Stimulated activated CD4-positive, alpha-beta T cell treated with anti-CD3 and anti-CD28 coated beads, TNF-alpha, amount 100 ng/mL, for 1 hour (primary cell): ENCODE measurements at regions not wholly inside any gene's neighbourhood (a gene's known extent, or its start where the extent isn't known, plus 50 kb on each side); places are given as distances from the start of the nearest gene placed in this dataset.
"Not testable (repeated sequence)": the region's sequence is repeated elsewhere in the genome, so short reads cannot be mapped to it uniquely, and the experiment has no call there.

Experiments
- DNase-seq, 3 donors: peaks; one replicate each; pipeline ENCODE4 v3.0.0-alpha.2; 2020; ENCODE audit warnings: low read depth in 3 of 3, low spot score in 1 of 3

DNA sequence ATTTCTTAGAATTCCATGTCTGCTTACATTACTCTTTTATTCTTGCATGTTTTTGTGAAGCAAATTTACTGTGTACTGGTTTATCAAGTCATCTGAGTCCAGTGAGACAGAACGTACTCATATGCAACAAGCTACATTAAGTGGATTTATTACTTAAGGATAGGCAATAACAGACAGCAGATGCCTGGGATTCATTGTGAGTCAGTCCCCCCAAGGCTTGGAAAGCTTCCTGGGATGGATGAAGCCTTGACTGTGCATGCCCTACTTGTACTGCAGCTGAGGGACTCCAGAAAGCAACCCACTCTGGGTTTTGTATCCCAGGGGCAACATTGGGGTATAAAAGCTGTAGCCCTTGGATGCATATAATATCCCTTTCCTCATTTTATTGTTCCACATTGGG is 113.4 kb upstream of the RAB18 start:
- no peak for DNase-seq

DNA sequence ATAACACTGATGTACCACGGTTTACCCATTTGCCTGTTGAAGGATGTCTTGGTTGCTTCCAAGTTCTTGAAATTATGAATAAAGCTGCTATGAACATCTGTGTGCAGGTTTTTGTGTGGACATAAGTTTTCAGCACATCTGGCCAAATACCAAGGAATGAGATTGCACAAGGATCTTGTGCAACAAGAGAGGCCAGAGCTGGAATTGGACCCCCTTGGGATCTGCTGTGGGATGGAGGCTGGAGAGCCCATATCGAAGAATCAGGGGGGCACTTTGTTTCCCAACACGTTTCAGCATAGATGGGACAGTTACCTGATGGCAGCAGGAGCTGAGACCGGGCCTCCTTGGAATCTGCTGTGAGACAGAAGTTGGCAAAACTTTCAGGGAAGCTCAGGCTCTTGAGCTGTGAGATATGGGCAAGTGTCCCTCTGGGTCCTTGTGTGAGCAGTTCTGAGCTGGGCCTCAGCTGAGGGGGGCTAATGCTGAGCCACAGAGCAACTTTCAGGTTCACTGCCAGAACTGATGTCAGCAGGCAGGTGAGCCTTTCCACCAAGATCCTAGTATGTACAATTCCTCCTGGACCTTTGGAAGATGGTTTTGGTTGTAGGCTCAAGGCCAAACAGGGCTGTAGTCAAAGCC is 115.2 kb upstream of the RAB18 start:
- no peak for DNase-seq

DNA sequence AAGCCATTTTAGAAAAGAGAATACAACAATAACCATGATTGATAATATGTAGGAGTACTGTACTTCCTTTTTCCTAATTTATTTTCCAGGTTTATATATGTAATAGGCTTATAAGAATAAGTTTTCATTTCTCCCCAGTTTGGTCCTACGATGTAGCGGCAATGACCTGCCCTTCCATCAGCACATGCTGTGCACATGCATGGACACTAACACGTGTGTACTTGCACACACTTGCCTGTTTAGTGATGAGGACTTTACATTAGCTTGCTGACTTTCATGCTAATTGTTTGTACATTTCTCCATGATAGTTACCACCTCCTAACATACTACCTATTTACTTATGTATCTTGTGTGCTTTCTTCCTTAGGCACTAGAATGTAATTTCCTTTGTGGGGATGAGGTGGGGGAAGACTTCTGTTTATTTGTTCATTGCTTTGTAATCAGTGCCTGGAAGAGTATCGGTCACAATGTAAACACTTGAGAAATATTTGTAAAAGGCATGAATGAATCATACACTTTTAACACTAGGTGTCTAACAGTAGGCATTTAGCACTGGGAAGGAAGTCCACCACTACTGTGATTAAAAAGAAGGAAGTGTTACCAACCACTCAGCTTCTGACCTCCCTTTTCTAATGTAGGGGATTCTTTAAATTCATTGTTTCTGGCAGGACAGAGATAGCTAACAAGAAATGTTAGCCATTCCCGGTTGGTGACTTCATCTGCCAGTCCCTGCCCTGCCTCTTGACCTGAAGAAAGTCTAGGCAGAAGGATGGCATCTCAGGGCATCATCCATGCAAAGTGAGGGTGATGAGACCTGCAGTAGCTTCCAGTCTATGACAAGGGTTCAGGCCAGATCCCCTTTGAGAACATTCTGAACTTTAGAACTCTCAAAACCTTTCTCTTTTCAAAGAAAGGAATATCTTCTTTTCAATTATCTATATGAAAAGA is 120.2 kb upstream of the RAB18 start:
- no peak for DNase-seq

DNA sequence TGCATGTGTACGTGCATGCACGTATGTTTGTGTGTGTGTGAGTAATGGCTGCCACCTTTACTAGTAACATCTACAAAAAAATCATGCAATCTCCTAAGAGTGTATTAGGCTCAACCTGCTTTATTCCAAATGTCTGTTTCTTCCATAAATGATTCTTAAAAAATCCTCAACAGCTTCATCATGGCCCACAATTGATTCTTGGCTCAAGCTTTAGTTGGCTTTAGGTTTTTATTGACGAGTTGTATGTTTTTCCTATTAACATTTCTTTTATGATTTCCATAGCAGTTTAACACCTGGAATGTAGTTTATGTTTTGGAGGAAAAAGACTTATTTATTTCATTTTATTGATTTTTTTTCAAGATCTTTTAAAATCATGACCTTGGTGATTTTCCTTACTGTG is 121.9 kb upstream of the RAB18 start:
- DNase-seq: no peak

GRCh38 chr10:27380929-27381358 is 123.2 kb upstream of the RAB18 start:
- no peak for DNase-seq

DNA sequence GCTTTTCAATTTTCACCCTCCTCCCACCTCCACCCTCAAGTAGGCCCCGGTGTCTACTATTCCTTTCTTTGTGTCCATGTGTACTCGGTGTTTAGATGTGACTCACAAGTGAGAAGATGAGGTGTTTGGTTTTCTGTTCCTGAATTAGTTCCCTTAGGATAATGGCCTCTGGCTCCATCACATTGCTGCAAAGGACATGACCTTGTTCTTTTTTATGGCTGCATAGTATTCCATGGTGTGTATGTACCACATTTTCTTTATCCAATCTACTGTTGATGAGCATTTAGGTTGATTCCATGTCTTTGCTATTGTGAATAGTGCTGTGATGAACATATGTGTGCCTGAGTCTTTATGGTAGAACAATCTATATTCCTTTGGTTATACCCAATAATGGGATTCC is 125.1 kb upstream of the RAB18 start:
- not testable (repeated sequence) for DNase-seq

- no peak for DNase-seq
Measured at GRCh38 chr10:27373566-27374160, 130.4 kb upstream of the RAB18 start.

DNA sequence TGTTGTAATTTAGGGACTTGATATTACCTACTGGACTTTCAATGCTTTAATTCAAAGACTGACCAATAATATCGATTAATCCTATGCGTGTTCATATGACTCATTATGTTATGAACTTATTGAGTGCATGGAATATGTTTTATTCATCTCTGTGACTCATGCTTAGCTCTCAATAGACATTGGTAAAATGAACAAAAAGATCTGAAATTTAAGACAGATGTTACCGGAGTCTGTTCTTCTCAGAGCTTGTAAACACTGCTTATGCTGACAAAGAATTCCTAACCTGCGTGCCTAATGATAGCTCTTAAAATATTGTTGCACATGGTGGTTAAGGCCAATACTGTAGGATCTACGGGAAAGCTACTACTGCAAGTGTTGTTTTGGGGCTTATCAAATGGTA is 131.5 kb upstream of the ACBD5 start:
- no peak for DNase-seq

DNA sequence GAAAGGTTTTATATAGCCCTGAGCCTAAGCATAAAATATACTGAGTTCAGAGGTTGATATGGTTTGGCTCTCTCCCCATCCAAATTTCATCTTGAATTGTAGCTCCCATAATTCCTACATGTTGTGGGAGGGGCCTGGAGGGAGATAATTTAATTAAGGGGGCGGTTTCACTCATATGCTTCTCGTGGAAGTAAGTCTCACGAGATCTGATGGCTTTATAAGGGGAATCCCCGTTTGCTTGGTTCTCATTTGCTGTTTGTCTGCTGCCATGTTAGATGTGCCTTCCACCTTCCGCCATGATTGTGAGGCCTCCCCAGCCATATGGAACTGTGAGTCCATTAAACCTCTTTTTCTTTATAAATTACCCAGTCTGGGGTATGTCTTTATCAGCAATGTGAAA is 130.8 kb upstream of the ACBD5 start:
- not testable (repeated sequence) for DNase-seq

DNA sequence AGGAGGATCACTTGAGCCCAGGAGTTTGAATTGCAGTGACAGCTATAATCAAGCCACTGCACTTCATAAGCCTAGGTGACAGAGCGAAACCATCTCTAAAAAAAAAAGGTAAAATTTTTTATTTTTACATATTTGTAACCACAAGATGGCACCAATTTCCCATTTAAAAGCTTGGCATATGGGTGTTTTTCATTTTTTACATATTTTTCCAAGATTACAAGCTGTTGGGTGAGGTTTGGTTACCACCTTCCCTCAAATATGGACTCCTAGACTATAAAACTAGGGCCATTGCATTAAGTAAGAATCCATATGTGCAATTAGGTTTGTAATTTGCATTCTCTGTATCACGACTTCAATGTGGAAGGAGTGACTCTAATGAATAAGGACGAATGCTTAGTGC is 129.3 kb upstream of the ACBD5 start:
- DNase-seq: no peak

GRCh38 chr10:27368706-27369105 is 128.1 kb upstream of the ACBD5 start:
- DNase-seq: no peak

DNA sequence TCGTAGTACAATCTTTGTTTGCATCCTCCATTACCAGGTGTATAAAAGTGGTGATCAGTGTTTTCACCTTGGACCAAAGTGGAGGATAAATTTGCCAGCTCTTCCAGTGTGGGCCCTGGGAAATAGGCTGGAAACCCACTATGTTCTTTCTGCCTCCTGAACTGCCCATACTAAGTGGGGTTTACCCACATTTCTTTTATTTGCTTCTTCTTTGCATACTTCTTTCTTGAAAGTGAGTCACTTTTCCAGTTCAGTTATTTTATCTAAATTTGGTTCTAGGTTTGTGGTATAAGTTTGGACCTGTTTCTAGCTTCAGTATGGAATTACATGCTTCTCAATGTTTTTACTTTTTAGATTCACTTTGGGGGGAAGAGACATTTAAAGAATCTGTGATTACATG is 126.2 kb upstream of the ACBD5 start:
- no peak for DNase-seq

DNA sequence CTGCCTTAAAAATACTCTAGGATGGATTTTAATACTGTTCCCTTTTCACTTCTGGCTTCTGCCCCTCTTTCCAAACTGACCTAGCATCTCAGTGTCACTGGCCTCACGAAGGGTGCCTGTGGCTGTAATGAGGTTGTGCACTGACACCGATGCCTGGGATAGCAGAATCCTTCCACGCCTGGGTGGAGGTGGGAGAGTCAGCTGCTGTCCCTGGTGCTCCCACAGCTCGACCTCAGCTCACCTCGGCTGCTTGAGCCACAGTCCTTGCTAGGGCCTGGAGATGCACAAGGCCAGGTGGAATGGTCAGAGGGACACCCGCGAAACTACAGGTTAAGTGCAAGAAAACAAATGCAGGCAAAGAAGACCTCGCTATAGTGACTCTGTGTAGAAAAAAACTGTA is 123.4 kb upstream of the ACBD5 start:
- no peak for DNase-seq

GRCh38 chr10:27360581-27361172 is 120.1 kb upstream of the ACBD5 start:
- DNase-seq: peak; percentile 60 to 74 (median 72)

- no peak for DNase-seq
Measured at GRCh38 chr10:27359792-27360355, 119.3 kb upstream of the ACBD5 start.

GRCh38 chr10:27356738-27357137 is 116.1 kb upstream of the ACBD5 start:
- no peak for DNase-seq

DNA sequence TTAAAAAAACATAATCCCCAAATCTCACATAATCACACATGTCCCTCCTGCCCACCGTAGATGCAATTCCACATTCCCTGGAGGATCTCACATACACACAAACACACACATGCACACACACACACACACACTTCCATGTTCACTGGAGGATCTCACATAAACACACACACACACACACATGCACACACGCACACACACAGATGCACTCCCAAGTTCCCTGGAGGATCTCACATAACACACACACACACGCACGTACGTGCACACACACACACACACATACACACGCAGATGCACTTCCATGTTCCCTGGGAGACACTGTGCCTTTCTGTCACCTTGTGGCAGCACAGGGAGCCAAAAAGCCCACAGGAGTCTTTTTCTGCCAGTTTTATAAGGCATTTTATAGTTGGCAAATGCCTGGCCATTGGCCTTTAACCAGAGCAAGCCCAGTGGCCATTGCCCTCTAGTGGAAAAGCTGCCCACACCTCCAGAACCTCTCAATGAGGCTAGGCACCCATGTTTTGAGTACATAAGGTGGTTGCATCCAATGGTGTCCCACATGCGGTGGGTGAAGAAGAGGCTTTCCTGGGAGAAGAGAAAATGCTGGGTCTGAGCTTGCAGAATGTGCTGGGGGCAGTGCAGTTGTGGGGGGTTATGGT is 115.4 kb upstream of the ACBD5 start:
- no peak for DNase-seq

DNA sequence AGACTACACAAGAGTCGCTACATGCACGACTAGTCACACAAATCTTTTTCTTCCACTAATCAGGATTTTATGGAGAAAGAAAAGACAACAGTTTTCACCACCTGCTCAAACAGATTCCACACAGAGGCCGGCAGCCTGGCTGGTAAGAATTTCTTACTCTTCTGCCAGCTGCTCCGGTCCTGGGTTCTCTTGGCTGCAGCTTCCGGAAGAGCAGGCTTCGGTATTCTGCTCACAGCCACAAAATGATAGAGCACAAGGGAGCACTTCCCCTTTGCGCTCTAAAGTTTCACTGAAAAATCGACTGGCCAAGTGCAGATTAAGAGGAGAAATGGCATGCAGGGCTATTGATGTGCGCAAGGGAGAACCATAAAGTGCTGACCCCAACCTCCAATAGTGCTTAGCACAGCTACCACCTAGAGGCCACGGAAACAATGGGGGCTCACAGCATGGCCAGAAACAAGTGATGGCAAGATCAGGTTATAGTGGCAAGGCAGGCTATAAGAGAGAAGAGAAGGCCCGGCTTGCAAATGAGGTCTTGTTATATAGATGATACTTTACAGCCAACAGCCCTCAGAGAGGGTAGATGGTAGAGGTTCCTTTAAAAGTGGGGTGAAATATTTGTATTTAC is 114.2 kb upstream of the ACBD5 start:
- DNase-seq: not testable (repeated sequence)

GRCh38 chr10:27354100-27354499 is 113.5 kb upstream of the ACBD5 start:
- not testable (repeated sequence) for DNase-seq

- DNase-seq: no peak
Measured at GRCh38 chr10:27349987-27350386, 109.4 kb upstream of the ACBD5 start.
